ENCODE measurements at regions not wholly inside any gene's neighbourhood (a gene's known extent, or its start where the extent isn't known, plus 50 kb on each side); places are given as distances from the start of the nearest gene placed in this dataset.

DNA sequence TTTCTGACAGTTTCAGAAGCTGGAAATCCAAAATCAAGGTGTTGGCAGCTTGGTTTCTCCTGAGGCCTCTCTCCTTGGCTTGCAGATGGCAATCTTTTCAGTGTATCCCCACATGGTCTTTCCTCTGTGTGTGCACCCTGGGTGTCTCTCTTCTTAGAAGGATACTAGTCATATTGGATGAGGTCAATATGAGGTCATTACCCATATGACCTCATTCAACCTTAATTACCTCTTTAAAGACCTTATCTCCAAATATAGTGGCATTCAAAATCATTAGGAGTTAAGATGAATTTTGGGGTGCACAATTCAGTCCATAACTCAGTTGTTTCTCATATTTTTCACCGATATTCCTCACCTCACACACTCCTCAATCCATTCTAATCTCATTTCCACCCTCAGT lies 92.4 kb upstream of the TGM3 start:
- DNase-seq: no peak
- H3K27ac Mint-ChIP-seq: no peak overlapping the region
- H3K36me3 Mint-ChIP-seq: no peaks in the 10 kb centered on the region
- no peak overlapping the region for H3K4me3 Mint-ChIP-seq
- H3K27me3 Mint-ChIP-seq (ENCODE audit: low read depth in 3 of 3): peaks cover 3 to 16% (median 5%) of the 10 kb centered on the region in 3 donors
- H3K4me1 Mint-ChIP-seq: peaks cover 0 to 5% of the 10 kb centered on the region in 2 donors
- peaks cover 0 to 1% (median 0%) of the 10 kb centered on the region in 6 donors for H3K9me3 Mint-ChIP-seq

DNA sequence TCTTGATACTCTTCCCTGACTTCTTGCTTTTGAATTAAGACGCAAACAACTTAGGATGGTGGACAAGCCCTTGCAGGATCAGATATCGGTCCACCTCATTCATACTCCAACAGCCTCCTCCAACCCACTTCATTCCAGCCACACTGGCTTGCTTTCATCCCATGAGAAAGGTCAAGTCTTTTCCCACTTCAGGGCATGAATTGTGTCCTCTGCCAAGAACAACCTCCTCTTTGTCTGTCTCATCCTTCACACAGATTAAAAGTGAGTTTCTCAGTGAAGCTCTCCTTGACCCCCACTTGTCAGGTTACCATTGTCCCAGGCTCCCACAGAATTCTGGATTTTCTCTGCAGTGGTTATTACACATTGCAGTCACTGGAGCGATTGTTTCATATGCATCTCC lies 91.8 kb upstream of the TGM3 start:
- no peak for DNase-seq
- peaks cover 0 to 5% of the 10 kb centered on the region in 2 donors for H3K4me1 Mint-ChIP-seq
- no peaks in the 10 kb centered on the region for H3K36me3 Mint-ChIP-seq
- H3K4me3 Mint-ChIP-seq: no peak overlapping the region
- H3K27ac Mint-ChIP-seq: no peak overlapping the region
- peaks cover 0 to 1% (median 0%) of the 10 kb centered on the region in 6 donors for H3K9me3 Mint-ChIP-seq
- peaks cover 3 to 16% (median 5%) of the 10 kb centered on the region in 3 donors for H3K27me3 Mint-ChIP-seq (ENCODE audit: low read depth in 3 of 3)

DNA sequence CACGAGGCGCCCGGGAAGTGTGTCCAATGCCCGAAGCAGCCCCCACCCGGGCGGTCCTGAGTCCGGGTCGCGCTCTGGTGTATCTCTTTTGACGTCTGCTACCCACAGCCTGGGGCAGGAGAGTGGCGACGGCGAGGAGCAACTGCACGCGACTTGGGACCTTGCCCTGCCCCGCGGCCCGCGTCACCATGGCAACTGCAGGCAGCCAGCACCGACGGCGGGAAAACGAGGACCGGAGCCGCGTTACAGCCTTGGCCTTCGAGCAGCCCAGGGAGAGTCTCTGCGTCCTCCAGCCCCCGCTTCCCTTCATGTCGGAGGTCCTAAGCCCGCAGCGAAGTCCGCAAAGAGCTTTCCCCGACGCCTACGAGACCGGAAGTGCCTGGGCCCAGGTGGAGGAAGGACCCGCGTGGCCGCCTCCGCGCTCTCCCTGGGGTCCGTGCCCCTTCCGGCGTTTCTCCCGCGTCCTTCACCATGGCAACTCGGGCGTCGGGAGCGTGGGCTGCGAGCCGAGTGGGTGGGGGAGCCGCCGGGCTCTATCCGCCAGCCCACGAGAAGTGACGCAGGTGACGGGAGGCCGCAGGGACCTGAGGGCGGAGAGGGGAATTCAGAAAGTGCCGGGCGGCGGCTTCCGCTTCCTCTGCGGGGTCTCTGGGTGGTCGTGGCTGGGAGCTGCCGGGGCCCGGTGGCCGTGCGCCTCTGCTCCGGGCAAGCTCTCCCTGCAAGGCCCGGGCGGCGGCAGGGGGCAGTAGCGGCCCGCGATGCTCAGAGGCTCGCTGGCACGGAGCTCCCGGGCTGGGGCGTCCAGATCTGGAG lies 88.6 kb upstream of the TGM3 start:
- Mint-ChIP-seq H3K27ac (no peak overlapping the region), H3K9me3 (peaks cover 0 to 1% (median 0%) of the 10 kb centered on the region in 6 donors), H3K36me3 (no peaks in the 10 kb centered on the region)

DNA sequence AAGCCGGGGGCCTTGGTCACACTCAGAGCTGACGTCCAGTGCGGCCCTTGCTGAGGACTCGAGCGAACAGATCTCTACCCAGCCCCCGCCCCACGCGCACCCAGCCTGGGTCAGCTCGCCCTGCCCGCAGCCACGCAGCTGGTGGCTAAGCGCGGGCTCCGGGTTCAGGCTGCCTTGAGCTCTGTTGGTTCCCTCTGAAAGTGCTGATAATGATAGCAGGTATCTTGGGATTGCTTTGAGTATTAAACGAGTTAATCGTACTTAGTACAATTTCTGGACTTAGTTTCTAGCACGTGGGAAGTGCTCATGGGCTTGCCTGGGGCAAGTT lies 88.1 kb upstream of the TGM3 start:
- peaks cover 0 to 5% of the 10 kb centered on the region in 2 donors for H3K4me1 Mint-ChIP-seq
- H3K9me3 Mint-ChIP-seq: peaks cover 0 to 1% (median 0%) of the 10 kb centered on the region in 6 donors
- DNase-seq: no peak
- H3K4me3 Mint-ChIP-seq: peak overlapping the region; percentile 42 to 83 (median 74)
- H3K36me3 Mint-ChIP-seq: no peaks in the 10 kb centered on the region
- peaks cover 7 to 13% (median 10%) of the 10 kb centered on the region in 3 donors for H3K27me3 Mint-ChIP-seq (ENCODE audit: low read depth in 3 of 3)
- no peak overlapping the region for H3K27ac Mint-ChIP-seq

More for the DNA sequence above, 88.6 kb upstream of the TGM3 start:
- Mint-ChIP-seq H3K4me3 (peak overlapping the region; percentile 67 to 83 (median 75)), H3K27me3 (ENCODE audit: low read depth in 3 of 3) (peaks cover 5 to 13% (median 10%) of the 10 kb centered on the region in 3 donors), H3K4me1 (peaks cover 0 to 5% of the 10 kb centered on the region in 2 donors)
- peak; percentile 27 to 36 (median 34) for DNase-seq

DNA sequence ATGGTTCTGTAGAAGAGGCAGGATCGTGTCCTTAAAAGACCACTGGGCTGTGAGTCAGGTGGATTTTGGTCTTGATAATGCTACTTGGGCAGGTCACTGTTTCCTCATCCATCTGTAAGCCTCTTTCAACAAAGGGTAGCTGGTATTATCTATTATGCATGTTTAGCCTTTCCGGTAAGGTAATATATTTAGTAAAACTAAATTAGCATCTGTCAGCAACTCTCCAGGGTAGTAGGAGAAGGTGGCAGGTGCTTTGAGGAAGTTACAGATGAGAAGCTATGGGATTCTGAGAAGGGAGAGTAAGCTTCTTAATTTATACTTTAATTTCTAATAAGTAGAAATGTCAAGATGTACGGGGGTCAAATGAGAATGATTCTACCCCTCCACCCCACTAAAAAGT lies 86.9 kb upstream of the TGM3 start:
- DNase-seq: no peak
- Mint-ChIP-seq H3K9me3 (no peaks in the 10 kb centered on the region), H3K4me1 (peaks cover 0 to 5% of the 10 kb centered on the region in 2 donors), H3K36me3 (no peaks in the 10 kb centered on the region), H3K4me3 (peak overlapping the region in 1 of 5 donors; percentile 33), H3K27me3 (ENCODE audit: low read depth in 3 of 3) (peaks cover 7 to 15% (median 10%) of the 10 kb centered on the region in 3 donors), H3K27ac (no peak overlapping the region)

DNA sequence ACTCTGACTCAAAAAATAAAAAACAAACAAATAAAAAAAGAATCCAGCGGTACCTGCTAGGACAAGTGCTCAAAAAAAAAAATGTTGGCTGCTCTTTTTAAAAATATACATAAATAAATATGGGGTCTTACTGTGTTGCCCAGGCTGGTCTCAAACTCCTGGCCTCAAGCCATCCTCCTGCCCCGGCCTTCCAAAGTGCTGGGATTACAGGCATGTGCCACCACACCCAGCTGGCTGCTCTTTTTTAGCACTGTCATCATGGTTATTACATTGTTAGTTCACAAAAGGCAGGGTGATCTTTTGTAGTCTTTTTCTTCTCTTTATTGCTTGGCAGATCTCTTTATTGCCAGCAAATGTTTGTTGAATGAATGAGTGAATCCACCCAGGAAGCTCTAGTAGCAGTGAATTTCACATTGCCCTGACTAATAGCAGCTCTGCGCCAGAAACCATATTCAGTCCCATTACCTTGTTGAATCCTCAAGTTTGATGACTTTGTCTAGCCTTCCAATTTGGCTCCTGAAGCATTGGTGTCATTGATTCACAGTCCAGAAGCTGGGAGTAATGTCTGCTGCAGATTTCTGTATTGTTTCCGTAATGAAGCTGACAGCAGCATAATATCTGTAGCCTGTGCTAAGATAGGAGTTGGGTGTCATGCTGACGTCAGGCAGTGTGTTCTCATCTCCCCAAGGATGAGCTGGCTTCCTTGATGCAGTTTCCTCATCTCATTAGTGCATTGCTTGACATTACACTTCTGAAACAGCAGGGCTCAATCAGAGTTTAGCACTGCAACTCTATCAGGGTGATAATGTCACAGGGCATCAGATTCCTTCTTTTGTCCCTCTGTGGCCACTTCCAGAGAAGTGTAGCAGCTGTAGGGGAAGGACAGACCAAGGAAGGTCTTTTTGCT lies 84.9 kb upstream of the TGM3 start:
- Mint-ChIP-seq H3K4me1 (peaks cover 0 to 5% of the 10 kb centered on the region in 2 donors), H3K27me3 (ENCODE audit: low read depth in 3 of 3) (peaks cover 7 to 16% (median 9%) of the 10 kb centered on the region in 3 donors), H3K9me3 (no peaks in the 10 kb centered on the region), H3K4me3 (no peak overlapping the region), H3K27ac (no peak overlapping the region), H3K36me3 (no peaks in the 10 kb centered on the region)
- DNase-seq: no peak

DNA sequence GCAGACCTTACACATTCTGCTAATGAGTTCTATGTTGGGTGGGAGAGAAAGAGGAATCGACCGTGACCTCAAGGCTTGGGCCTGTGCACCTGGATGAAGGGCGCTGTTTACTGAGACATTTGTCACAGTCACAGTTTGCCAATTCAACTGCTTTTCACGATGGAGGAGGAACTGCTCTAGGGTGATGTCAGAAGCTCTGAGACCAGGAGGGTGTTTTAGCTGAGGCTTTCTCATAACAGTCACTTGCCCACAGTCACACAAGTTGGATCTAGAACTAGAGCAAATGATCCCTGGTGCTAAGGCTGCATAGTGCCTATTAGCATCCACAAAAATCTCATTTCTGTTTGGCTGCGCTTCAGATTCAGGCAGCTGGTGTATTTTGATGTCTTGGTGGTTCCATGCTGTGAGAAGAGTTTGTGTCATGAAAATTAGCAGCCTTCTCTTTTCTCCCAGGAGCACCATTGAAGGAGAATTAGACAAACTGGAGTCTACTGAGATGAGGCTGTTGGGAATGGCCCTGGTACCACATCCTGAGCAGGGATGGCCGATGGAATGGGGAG lies 83.3 kb upstream of the TGM3 start:
- Mint-ChIP-seq H3K4me1 (peaks cover 0 to 5% of the 10 kb centered on the region in 2 donors), H3K36me3 (no peaks in the 10 kb centered on the region), H3K27ac (no peak overlapping the region), H3K4me3 (no peak overlapping the region), H3K27me3 (ENCODE audit: low read depth in 3 of 3) (peaks cover 6 to 19% (median 11%) of the 10 kb centered on the region in 3 donors), H3K9me3 (no peaks in the 10 kb centered on the region)
- no peak for DNase-seq

DNA sequence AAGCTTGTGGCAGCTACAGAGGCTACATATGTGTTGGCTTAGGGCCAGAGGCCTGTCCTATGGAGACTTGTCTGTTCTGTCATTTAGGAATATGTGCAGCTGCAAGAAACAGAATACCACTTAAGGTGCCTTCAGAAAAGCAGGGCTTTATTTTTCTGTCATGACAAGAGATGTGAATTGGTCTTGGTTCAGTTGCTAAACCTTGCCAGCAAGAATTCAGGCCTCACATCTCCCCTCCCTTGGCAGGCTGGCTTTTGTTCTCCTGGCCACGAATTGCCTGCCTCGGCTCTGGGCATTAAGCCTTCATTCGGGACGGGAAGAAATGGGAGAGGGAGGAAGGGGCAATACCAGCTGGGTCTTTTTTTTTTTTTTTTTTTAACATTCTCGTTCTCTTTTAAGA lies 82.4 kb upstream of the TGM3 start:
- DNase-seq: no peak
- Mint-ChIP-seq H3K27ac (no peak overlapping the region), H3K9me3 (no peaks in the 10 kb centered on the region), H3K27me3 (ENCODE audit: low read depth in 3 of 3) (peaks cover 6 to 15% (median 11%) of the 10 kb centered on the region in 3 donors), H3K4me3 (no peak overlapping the region), H3K36me3 (no peaks in the 10 kb centered on the region), H3K4me1 (no peaks in the 10 kb centered on the region)

DNA sequence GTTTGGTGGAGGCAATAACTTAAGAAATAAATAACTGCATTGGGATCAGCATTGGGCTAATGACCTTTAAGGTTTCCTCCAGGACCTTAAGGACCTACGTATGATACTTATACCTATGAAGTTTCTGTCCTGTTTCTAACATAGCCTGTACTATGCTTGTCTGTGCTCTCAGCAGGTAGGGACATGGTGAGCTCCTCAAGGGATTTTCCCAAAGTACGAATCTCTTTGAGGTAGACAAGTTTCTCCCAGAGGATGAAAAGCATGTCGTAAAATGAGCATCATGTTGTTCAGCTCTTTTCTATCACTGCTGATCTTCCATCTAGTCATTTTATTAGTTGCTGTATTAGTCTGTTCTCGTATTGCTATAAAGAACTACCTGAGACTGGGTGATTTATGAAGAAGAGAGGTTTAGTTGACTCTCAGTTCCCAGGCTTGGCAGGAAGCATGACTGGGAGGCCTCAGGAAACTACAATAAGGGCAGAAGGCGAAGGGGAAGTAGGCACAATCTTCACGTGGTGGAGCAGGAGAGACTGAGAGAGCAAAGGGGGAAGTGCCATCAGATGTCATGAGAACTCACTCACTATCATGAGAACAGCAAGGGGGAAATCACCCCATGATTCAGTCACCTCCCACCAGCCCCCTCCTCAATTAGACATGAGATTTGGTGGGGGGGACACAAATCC lies 77.8 kb upstream of the TGM3 start:
- DNase-seq: no peak
- Mint-ChIP-seq H3K4me1 (no peaks in the 10 kb centered on the region), H3K27ac (no peak overlapping the region), H3K9me3 (no peaks in the 10 kb centered on the region), H3K4me3 (no peak overlapping the region), H3K36me3 (peaks cover 0 to 4% (median 0%) of the 10 kb centered on the region in 3 donors), H3K27me3 (ENCODE audit: low read depth in 3 of 3) (peaks cover 2 to 11% (median 9%) of the 10 kb centered on the region in 3 donors)

DNA sequence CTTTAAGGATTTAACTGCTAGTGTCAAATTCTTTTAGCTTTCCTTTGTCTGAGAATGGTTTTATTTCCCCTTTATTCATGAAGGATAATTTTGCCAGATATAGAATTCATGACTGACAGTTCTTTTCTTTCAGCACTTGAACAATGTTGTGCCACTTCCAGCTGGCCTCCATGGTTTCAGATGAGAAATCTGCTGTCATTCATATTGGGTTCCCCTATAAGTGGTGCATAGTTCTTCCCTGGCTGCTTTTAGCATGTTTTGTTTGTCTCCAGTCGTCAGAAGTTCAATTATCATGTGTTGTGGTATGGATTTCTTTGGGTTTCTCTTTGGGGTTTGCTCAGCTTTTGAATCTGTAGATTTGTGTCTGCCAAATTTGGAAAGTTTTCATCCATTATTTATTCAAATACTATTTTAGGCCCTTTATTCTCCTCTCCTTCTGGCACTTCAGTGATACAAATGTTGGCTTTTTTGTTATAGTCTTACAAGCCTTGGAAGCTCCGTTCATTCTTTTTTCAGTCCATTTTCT lies 76.3 kb upstream of the TGM3 start:
- Mint-ChIP-seq H3K4me1 (no peaks in the 10 kb centered on the region), H3K4me3 (no peak overlapping the region), H3K27me3 (ENCODE audit: low read depth in 3 of 3) (peaks cover 2 to 11% (median 7%) of the 10 kb centered on the region in 3 donors), H3K36me3 (peaks cover 0 to 4% (median 0%) of the 10 kb centered on the region in 3 donors), H3K9me3 (no peaks in the 10 kb centered on the region), H3K27ac (no peak overlapping the region)
- no peak for DNase-seq

DNA sequence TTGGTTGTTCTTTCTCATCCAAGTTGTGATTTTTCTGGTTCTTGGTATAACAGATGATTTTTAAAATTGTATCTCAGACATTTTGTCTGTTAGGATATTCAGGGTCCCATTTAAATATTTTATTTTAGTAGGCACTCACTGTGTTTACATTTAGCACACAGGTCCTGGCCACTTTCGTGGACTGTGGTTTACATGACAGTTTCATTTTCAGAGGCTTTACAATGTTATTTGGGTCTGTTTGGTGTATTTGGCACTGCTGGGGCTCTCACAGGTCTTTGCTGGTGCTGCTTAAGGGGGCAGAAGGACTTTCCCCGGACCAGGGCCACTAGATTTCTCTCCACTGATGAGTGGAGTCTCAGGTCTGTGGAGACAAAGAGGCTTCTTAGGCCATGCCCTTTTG lies 75.5 kb upstream of the TGM3 start:
- no peaks in the 10 kb centered on the region for H3K4me1 Mint-ChIP-seq
- no peak overlapping the region for H3K4me3 Mint-ChIP-seq
- peaks cover 0 to 4% (median 0%) of the 10 kb centered on the region in 3 donors for H3K36me3 Mint-ChIP-seq
- peaks cover 2 to 11% (median 7%) of the 10 kb centered on the region in 3 donors for H3K27me3 Mint-ChIP-seq (ENCODE audit: low read depth in 3 of 3)
- DNase-seq: no peak
- H3K9me3 Mint-ChIP-seq: no peaks in the 10 kb centered on the region
- H3K27ac Mint-ChIP-seq: no peak overlapping the region

DNA sequence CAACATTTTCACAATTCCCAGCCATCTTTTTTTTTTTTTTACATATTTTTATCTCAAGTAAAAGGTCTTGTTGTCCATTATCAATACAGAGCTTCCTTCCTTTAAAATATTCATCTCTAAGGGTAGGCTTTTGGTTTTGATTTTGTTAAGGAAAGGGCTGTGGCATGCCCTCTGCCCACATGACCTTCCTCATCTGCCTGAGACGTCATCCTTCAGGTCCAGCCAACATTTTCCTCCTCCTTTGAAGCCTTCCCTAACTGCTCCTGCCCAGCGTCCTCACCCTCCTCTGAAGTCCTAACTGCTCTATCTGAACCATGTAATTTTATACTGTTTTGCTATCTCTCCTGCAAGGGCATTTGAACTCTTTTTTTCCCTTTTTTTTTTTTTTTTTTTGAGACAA lies 73.9 kb upstream of the TGM3 start:
- Mint-ChIP-seq H3K4me1 (no peaks in the 10 kb centered on the region), H3K27ac (no peak overlapping the region), H3K27me3 (ENCODE audit: low read depth in 3 of 3) (peaks cover 2 to 6% (median 5%) of the 10 kb centered on the region in 3 donors), H3K9me3 (no peaks in the 10 kb centered on the region), H3K36me3 (peaks cover 0 to 4% (median 0%) of the 10 kb centered on the region in 3 donors), H3K4me3 (no peak overlapping the region)
- DNase-seq: no peak
